CD4-positive, alpha-beta T cell treated with Interleukin-4 for 1 hour (primary cell): ENCODE measurements at regions not wholly inside any gene's neighbourhood (a gene's known extent, or its start where the extent isn't known, plus 50 kb on each side); places are given as distances from the start of the nearest gene placed in this dataset.

Experiments used
- DNase-seq, 2 donors: peaks; one replicate each; pipeline ENCODE4 v3.0.0-alpha.2; 2020 to 2022

GRCh38 chr15:85943791-85944190 is 135.9 kb upstream of the AGBL1 start:
- DNase-seq: no peak

GRCh38 chr15:85947021-85947420 is 132.7 kb upstream of the AGBL1 start:
- DNase-seq: no peak

- DNase-seq: no peak
Observed at GRCh38 chr15:85947936-85948335, 131.7 kb upstream of the AGBL1 start.

DNA sequence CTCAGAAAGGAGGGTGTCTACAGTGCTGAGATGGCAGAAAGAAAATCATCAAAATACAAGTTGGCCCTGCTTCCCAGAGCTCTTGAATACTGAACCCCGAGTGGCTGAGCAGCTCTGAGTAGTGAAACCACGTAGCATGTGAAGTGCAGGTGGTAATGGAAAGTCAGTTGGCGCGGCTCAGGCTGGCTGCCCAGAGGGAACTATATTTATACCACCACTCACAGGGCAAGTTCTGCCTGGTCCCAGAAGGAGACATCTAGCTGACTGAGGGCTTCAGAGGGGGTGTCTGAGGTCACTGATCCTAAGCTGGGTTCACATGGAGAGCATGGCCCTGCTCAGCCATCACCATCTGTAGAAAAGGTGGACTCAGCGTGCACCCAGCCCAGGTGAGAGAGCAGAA is 129.6 kb upstream of the AGBL1 start:
- no peak for DNase-seq

- no peak for DNase-seq
Observed at GRCh38 chr15:85954586-85954985, 125.1 kb upstream of the AGBL1 start.

DNA sequence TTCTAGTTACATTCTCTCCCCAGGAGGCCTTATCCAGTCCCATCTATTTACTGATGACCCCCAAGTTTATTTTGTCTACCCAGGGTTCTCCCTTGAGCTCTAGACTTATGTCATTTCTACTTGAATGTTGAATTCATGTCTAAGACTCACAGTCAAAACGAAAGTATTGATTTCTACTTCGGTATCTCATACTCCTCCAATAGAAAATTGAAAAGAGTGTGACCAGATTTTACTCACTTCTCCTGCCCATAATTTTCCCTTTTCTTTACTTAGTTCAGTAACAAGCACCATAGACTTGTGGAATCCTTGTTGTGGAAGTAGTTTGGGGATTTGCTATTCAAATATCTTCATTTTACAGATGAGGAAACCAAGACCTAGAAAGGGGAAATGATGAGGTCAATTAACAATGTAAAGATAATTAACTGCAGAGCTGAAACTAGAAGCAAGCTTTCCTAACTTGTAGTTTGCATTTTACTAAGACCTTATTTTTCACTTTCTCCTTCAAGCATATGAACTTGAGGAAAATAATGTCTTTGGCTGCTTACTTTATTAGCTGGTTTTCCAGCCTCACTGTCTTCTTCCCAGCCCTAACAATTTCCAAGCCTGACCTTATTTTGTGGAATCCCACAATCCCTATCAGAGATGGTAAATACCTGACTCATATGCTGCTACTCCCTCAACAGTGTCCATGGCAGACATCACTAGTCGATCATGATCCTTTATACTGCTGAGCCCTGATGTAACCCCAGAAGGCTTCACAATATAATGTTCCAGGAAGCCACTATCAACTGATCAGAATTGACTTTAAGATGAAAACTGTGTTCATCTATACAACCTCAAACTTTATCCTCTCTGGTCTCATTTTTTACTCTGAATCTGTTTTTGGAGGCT is 123.9 kb upstream of the AGBL1 start:
- no peak for DNase-seq

DNA sequence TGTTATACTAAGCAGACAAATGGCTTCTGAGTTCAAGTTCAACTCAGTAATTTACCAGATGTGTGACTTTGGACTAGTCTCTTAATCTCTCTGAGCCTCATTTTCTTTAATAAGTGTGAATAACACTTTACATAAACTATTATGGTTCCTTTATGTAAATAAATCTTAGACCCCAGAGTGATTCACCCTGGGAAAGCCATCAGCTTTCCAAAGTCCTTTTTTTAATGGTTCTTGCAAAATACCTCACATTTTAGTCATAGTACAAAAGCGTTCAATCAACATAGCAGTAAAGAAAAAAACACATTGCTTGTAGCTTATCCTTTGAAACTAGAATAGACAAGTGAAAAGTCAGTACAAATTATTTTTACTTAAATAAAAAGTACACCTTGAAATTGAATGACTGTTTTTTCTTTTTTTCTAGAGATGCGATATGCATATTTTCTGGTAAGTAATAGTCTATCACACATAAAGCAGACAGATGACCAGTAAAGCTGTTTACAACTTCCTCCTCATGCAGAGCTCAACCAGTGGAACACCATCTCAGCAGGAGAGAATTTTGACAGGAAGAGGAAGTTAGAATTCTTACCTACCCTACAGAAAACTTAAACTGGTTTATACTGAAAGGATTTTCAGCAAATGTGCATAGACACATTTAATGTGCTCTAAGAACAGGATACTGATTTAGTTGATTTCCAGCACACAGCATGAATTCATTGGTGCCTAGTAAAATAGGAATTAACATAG is 123.0 kb upstream of the AGBL1 start:
- DNase-seq: no peak

GRCh38 chr15:85959611-85960010 is 120.1 kb upstream of the AGBL1 start:
- DNase-seq: no peak

DNA sequence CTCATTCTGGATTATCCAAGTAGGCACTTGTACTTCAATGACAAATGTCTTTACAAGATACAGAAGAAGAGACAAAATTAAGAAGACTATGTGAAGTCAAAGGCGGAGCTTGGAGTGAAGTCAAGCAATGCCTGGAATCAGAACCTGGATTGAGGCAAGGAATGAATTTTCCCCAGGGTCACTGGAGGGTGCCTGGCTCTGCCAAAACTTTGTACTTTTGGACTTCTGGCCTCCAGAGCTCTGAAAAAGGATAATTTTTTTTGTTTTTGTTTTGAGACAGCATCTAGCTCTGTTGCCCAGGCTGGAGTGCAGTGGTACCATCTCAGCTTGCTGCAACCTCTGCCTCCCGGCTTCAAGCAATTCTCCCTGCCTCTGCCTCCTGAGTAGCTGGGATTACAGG is 119.3 kb upstream of the AGBL1 start:
- no peak for DNase-seq

DNA sequence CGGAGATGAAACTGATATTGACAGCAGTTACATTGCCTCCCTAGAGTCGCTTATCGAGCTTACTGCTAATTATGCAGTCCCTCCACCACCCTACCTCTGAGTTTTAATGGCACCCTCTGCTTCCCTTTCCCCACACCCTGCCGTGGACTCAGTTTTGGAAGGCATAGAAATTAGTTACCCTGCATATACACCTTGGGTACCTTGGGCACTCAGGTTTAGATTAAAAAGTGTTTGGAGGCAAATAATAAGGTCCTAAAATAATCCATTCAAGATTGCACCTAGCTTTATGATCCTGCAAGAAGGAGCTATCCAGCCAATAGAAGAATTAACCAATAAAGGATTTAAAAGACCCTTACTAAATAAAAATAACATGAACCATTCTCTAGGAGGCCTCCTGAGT is 117.8 kb upstream of the AGBL1 start:
- no peak for DNase-seq

DNA sequence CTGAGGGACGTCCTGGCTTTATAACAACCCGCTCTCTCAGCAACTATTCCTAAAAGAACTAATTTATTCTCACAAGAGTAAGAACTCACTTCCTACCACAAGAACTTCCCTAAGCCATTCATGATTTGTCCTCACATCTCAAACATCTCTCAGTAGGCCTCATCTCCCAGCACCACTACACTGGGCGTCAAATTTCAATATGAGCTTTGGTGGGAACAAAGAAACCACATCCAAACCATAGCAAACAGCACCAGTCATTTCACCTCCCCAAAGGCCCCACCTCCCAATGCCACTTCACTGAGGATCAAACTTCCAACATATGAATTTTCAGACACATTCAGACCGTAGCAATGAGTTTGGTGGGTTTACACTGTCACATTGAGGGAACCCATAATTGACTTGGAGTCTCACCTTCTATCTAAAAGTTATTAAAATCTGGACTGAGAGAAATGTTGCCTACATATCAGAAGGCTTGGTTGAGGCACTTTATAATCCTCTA is 116.4 kb upstream of the AGBL1 start:
- DNase-seq: no peak

GRCh38 chr15:85964471-85964870 is 115.2 kb upstream of the AGBL1 start:
- no peak for DNase-seq

GRCh38 chr15:85967553-85967952 is 112.1 kb upstream of the AGBL1 start:
- DNase-seq: no peak

DNA sequence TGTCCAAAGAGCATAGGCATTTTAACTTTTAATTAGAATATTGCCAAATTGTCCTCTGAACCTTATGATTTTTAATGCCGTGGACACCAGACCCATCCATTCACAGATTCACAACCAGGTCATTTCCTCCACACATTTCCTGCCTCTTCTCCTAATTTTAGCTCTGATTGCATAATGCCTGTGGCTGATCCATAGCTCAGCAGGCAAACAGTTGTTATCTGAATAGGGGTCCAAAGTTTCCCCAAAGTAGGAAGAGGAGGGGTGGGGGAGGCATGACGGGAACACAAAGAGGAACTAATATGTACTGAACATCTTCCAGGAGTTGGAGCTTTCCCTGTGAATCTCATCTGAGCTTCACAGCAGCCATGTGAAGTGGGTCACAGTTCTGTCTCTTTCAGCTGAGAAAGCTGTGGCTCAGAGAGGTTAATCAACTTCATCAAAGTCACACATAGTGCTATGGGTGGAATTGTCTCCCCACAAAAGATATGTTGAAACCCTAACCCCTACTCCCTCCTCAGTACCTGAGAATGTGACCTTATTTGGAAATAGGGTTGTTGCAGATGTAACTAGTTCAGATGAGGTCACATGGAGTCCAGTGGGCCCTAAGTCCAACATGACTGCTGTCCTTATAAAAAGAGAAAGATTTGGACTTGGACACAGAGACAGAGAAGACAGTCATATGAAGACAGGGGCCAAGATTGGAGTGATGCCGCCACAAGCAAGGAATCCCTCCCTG is 106.7 kb upstream of the AGBL1 start:
- DNase-seq: no peak

- DNase-seq: no peak
Observed at GRCh38 chr15:85973584-85974347, 105.9 kb upstream of the AGBL1 start.

GRCh38 chr15:85974348-85974705 is 105.3 kb upstream of the AGBL1 start:
- DNase-seq: no peak

GRCh38 chr15:85974742-85975141 is 104.9 kb upstream of the AGBL1 start:
- no peak for DNase-seq

GRCh38 chr15:85976102-85976501 is 103.6 kb upstream of the AGBL1 start:
- no peak for DNase-seq

- no peak for DNase-seq
Observed at GRCh38 chr15:85976986-85977385, 102.7 kb upstream of the AGBL1 start.

- DNase-seq: no peak
Observed at GRCh38 chr15:85977586-85977985, 102.1 kb upstream of the AGBL1 start.

DNA sequence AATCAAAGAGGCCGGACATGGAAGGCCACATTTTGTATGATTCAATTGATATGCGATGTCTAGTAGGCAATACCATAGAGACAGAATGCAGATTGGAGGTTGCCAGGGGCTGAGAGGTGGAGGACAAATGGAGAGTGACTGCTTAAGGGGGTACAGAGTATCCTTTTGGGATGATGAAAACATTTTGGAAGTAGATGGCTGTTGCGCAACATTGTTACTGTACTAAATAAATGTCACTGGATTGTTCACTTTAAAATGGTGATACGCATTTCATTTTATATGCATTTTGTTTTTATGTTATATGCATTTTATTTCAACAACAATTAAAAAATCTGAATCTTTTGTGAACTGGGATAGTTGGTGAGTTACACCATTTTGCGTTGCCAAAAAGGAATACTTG is 99.7 kb upstream of the AGBL1 start:
- no peak for DNase-seq

DNA sequence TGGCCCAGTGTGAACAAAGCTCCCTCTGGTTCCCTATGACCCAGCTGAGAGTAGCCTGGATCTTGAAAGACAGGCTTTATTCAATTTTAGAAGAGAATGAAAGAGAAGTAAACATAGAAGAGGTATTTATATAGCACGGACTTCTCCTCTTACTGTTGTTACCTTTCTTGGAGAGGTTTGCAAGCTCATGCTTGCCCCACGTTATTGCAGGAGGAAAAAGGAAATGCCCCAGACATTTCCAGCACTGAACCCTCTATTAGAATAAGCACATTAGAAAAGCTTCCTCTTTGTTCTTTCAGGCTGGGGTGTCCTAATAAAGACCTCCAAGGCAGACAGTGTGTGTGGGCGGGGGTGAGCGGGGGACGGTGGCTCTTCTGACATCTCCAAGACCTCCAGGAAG is 98.7 kb upstream of the AGBL1 start:
- no peak for DNase-seq

GRCh38 chr15:85984241-85984640 is 95.4 kb upstream of the AGBL1 start:
- no peak for DNase-seq
